HCT116 (cell line): ENCODE measurements at regions not wholly inside any gene's neighbourhood (a gene's known extent, or its start where the extent isn't known, plus 50 kb on each side); places are given as distances from the start of the nearest gene placed in this dataset.

Experiments used
- EZH2 ChIP-seq: fragments of 200-600 bp; sonication (generic); IDR thresholded peaks from 2 replicates; pipeline ENCODE4 v1.6.1; 2017; ENCODE audit warnings: antibody characterized with exemption, mixed run types
- EZH2phosphoT487 ChIP-seq: fragments of 200-600 bp; IDR thresholded peaks from 2 replicates; pipeline ENCODE4 v1.6.1; 2018; ENCODE audit warnings: antibody characterized with exemption, borderline replicate concordance
- TF ChIP-seq, protein P1 (sequence below), 3 experiments: fragments of 200-600 bp in 1 of 3; sonication (generic) in 1 of 3; IDR thresholded peaks in 2 of 3; conservative IDR thresholded peaks in 1 of 3; 2 replicates each; pipeline ENCODE4 v1.5.1; 2012 to 2017; ENCODE audit warnings: low read depth in 2 of 3, low read length in 2 of 3, antibody characterized with exemption in 1 of 3, borderline replicate concordance in 1 of 3, control low read depth in 1 of 3, mild to moderate bottlenecking in 1 of 3, mixed read lengths in 1 of 3, mixed run types in 1 of 3, moderate library complexity in 1 of 3; ENCODE audit not compliant: insufficient read depth in 1 of 3
- TF ChIP-seq, protein P2 (sequence below): IDR thresholded peaks from 2 replicates; pipeline ENCODE4 v1.6.1; 2011; ENCODE audit warnings: mild to moderate bottlenecking, low read length, moderate library complexity; ENCODE audit not compliant: insufficient replicate concordance; ENCODE audit errors: extremely low read depth

DNA sequence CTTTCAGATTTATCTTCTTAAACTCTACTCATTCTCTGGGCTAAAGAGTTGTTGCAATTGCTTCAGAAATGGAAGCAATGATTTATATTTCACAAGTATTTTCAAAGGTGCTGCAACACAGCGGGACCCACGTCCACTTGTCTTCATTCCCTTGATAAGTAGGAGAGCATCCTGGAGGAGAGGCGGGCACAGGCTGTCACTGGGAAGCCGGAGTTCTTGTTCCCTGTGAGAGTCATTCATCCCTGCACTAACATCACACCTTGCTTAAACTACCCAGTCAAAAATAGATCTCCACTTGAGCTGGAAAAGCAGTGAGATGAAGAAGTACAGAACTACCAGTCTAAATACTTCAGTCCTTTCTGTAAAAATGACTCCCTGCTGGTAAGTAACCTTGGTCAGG, 160.5 kb upstream of the RASSF8 start:
- TF ChIP-seq, protein P1, sequence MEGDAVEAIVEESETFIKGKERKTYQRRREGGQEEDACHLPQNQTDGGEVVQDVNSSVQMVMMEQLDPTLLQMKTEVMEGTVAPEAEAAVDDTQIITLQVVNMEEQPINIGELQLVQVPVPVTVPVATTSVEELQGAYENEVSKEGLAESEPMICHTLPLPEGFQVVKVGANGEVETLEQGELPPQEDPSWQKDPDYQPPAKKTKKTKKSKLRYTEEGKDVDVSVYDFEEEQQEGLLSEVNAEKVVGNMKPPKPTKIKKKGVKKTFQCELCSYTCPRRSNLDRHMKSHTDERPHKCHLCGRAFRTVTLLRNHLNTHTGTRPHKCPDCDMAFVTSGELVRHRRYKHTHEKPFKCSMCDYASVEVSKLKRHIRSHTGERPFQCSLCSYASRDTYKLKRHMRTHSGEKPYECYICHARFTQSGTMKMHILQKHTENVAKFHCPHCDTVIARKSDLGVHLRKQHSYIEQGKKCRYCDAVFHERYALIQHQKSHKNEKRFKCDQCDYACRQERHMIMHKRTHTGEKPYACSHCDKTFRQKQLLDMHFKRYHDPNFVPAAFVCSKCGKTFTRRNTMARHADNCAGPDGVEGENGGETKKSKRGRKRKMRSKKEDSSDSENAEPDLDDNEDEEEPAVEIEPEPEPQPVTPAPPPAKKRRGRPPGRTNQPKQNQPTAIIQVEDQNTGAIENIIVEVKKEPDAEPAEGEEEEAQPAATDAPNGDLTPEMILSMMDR (IDR thresholded peaks at IDR 0.05 in 2 of 3, conservative IDR thresholded peaks at IDR 0.05 in 1 of 3; ENCODE audit: borderline replicate concordance in 1 of 3, insufficient read depth in 1 of 3, low read depth in 2 of 3, low read length in 2 of 3): no peak
- TF ChIP-seq EZH2phosphoT487: no peak
- TF ChIP-seq EZH2: no peak
- TF ChIP-seq, protein P2, sequence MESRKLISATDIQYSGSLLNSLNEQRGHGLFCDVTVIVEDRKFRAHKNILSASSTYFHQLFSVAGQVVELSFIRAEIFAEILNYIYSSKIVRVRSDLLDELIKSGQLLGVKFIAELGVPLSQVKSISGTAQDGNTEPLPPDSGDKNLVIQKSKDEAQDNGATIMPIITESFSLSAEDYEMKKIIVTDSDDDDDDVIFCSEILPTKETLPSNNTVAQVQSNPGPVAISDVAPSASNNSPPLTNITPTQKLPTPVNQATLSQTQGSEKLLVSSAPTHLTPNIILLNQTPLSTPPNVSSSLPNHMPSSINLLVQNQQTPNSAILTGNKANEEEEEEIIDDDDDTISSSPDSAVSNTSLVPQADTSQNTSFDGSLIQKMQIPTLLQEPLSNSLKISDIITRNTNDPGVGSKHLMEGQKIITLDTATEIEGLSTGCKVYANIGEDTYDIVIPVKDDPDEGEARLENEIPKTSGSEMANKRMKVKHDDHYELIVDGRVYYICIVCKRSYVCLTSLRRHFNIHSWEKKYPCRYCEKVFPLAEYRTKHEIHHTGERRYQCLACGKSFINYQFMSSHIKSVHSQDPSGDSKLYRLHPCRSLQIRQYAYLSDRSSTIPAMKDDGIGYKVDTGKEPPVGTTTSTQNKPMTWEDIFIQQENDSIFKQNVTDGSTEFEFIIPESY: no peak
